ENCODE measurements at regions not wholly inside any gene's neighbourhood (a gene's known extent, or its start where the extent isn't known, plus 50 kb on each side); places are given as distances from the start of the nearest gene placed in this dataset.

DNA sequence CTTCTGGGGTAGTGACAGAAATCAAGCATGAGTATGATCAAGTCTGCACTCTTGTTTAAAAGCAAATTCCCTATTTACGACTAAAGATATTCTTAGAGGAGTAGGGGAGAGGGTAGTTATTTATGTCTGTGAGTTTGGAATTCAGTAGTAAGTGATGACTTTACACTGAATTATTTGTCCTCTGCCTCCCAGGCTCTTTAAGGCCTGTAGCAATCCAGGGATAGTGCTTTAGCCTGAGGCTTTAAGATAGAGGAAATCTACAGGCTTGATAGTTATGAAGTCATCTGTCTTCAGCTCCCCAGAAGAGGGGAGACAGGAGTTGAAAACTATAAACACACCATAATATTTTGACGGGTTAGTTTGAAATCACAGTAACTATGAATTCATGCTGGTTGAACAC lies 664.5 kb downstream of the EPM2A start:
- Mint-ChIP-seq H3K36me3 (ENCODE audit: low read depth) (no peaks in the 10 kb centered on the region), H3K27me3 (peaks cover 3% of the 10 kb centered on the region), H3K4me1 (no peaks in the 10 kb centered on the region), H3K27ac (no peak overlapping the region), H3K9me3 (no peaks in the 10 kb centered on the region), H3K4me3 (no peak overlapping the region)
- TF ChIP-seq, protein P1, sequence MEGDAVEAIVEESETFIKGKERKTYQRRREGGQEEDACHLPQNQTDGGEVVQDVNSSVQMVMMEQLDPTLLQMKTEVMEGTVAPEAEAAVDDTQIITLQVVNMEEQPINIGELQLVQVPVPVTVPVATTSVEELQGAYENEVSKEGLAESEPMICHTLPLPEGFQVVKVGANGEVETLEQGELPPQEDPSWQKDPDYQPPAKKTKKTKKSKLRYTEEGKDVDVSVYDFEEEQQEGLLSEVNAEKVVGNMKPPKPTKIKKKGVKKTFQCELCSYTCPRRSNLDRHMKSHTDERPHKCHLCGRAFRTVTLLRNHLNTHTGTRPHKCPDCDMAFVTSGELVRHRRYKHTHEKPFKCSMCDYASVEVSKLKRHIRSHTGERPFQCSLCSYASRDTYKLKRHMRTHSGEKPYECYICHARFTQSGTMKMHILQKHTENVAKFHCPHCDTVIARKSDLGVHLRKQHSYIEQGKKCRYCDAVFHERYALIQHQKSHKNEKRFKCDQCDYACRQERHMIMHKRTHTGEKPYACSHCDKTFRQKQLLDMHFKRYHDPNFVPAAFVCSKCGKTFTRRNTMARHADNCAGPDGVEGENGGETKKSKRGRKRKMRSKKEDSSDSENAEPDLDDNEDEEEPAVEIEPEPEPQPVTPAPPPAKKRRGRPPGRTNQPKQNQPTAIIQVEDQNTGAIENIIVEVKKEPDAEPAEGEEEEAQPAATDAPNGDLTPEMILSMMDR (IDR thresholded peaks at IDR 0.05) = no peak
- intact Hi-C loops (cut with micrococcal nuclease) = no loop called here
- ChIA-PET POLR2A (no interaction called here), CTCF (no interaction called here)
- ATAC-seq (ENCODE audit: low read depth) (no peak), DNase-seq (no peak)

DNA sequence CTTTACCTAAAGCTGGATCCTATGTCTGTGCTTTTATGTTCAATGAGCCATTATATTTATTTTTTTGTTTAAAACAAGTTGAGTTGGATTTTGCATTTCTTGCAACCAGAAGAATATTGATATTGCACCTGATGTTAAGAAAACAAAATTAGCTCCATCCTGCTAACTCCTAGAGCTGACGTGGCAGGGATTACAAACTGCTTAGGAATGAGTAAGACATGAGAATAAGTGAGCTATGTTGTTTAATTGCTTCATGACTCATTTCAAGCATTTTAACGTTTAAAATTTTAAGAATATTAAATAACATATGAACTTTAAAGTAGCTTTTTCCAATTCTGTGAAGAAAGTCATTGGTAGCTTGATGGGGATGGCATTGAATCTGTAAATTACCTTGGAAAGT lies 663.5 kb downstream of the EPM2A start:
- intact Hi-C loops (cut with micrococcal nuclease) = no loop called here
- H3K36me3 Mint-ChIP-seq (ENCODE audit: low read depth) = no peaks in the 10 kb centered on the region

DNA sequence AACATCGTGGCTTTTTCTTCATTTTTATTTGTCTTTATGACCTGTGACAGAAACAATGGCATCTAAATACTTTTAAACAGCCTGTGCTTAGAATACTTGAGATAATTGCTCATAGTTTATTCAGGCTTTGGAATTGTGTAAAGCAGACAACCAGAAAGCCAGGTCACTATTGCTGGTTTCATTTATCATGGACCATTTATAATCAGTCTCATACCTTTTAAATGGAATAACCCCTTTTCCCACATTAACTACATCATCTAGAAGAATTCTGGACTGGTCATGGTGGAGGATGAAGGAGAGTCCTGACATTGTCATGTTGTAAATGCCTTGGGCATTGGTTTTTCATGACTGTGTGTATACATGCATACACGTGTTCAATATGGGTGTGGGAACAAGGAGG lies 661.5 kb downstream of the EPM2A start:
- no peaks in the 10 kb centered on the region for H3K4me1 Mint-ChIP-seq
- intact Hi-C loops (cut with micrococcal nuclease) = no loop called here
- DNase-seq = no peak
- no peak for ATAC-seq (ENCODE audit: low read depth)
- no peaks in the 10 kb centered on the region for H3K9me3 Mint-ChIP-seq
- no peak overlapping the region for H3K4me3 Mint-ChIP-seq
- H3K27me3 Mint-ChIP-seq = no peaks in the 10 kb centered on the region
- CTCF ChIA-PET = no interaction called here
- H3K27ac Mint-ChIP-seq = no peak overlapping the region
- H3K36me3 Mint-ChIP-seq (ENCODE audit: low read depth) = no peaks in the 10 kb centered on the region
- POLR2A ChIA-PET = no interaction called here
- TF ChIP-seq, protein P1 (IDR thresholded peaks at IDR 0.05) = no peak

More for the DNA sequence above, 663.5 kb downstream of the EPM2A start:
- POLR2A ChIA-PET = no interaction called here
- Mint-ChIP-seq H3K27me3 (peaks cover 3% of the 10 kb centered on the region), H3K4me1 (no peaks in the 10 kb centered on the region), H3K27ac (no peak overlapping the region), H3K9me3 (no peaks in the 10 kb centered on the region), H3K4me3 (no peak overlapping the region)
- ATAC-seq (ENCODE audit: low read depth) = no peak
- DNase-seq = no peak
- CTCF ChIA-PET = no interaction called here
- TF ChIP-seq, protein P1 (IDR thresholded peaks at IDR 0.05) = no peak

DNA sequence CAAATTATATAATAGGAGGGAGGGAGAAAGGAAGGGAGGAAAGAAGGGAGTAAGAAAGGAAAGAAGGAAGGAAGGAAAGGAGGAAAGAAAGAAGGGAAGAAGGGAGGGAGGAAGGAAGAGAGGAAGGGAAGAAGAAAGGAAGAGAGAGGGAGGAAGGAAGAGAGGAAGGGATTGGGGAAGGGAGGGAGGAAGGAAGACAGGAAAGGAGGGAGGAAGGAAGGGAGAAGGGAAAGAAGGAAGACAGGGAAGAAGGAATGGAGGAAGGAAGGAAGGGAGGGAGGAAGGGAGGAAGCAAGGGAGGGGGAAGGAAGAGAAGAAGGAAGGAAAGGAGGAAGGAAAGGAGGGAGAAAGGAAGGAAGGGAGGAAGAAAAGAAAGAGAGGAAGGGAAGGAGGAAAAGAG lies 660.5 kb downstream of the EPM2A start:
- Mint-ChIP-seq H3K4me3 (no peak overlapping the region), H3K36me3 (ENCODE audit: low read depth) (no peaks in the 10 kb centered on the region), H3K9me3 (no peaks in the 10 kb centered on the region), H3K27me3 (no peaks in the 10 kb centered on the region), H3K4me1 (no peaks in the 10 kb centered on the region), H3K27ac (no peak overlapping the region)
- TF ChIP-seq, protein P1 (IDR thresholded peaks at IDR 0.05) = no peak
- ChIA-PET CTCF (no interaction called here), POLR2A (no interaction called here)
- no peak for ATAC-seq (ENCODE audit: low read depth)
- intact Hi-C loops (cut with micrococcal nuclease) = no loop called here
- no peak for DNase-seq

DNA sequence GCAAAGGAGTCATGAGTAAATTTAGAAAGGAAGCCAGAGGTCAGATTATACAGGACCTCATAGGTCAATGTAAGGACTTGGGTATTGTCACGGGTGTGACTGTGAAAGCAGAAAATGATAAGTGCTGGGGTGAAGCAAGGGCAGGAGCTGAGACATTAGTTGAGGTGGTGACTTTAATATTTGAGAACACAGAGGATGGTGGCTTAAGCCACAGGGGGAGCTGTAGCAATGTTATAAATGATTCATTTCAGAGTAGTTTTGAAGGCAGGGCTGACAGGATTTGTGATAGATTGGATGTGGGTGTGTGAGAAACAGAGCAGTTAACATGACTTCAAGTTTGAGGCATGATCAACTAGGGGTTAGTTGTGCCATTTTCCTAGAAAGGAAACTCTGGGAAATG lies 659.9 kb downstream of the EPM2A start:
- no peak overlapping the region for H3K27ac Mint-ChIP-seq
- TF ChIP-seq, protein P1 (IDR thresholded peaks at IDR 0.05) = no peak
- ChIA-PET POLR2A (no interaction called here), CTCF (no interaction called here)
- no peaks in the 10 kb centered on the region for H3K36me3 Mint-ChIP-seq (ENCODE audit: low read depth)
- no peak overlapping the region for H3K4me3 Mint-ChIP-seq
- no peaks in the 10 kb centered on the region for H3K27me3 Mint-ChIP-seq
- no peak for DNase-seq
- ATAC-seq (ENCODE audit: low read depth) = no peak
- no peaks in the 10 kb centered on the region for H3K4me1 Mint-ChIP-seq
- intact Hi-C loops (cut with micrococcal nuclease) = no loop called here
- no peaks in the 10 kb centered on the region for H3K9me3 Mint-ChIP-seq
